ENCODE measurements at regions not wholly inside any gene's neighbourhood (a gene's known extent, or its start where the extent isn't known, plus 50 kb on each side); places are given as distances from the start of the nearest gene placed in this dataset.

- DNase-seq (ENCODE audit: low read depth in 2 of 2), result no peak
These were observed 305.7 kb upstream of the BOD1L1 start for GRCh38 chr4:13933191-13933590.

GRCh38 chr4:13938299-13938698, 310.8 kb upstream of the BOD1L1 start:
- no peak for DNase-seq (ENCODE audit: low read depth in 2 of 2)

- no peak for DNase-seq (ENCODE audit: low read depth in 2 of 2)
These were observed 313.4 kb upstream of the BOD1L1 start for GRCh38 chr4:13940921-13941320.

GRCh38 chr4:13942977-13943376, 315.5 kb upstream of the BOD1L1 start:
- no peak for DNase-seq (ENCODE audit: low read depth in 2 of 2)

GRCh38 chr4:13944095-13944511, 316.6 kb upstream of the BOD1L1 start:
- no peak for DNase-seq (ENCODE audit: low read depth in 2 of 2)

GRCh38 chr4:13947921-13948320, 320.4 kb upstream of the BOD1L1 start:
- no peak for DNase-seq (ENCODE audit: low read depth in 2 of 2)

- DNase-seq (ENCODE audit: low read depth in 2 of 2), result no peak
These were observed 323.0 kb upstream of the BOD1L1 start for GRCh38 chr4:13950491-13950890.

- no peak for DNase-seq (ENCODE audit: low read depth in 2 of 2)
These were observed 325.6 kb upstream of the BOD1L1 start for GRCh38 chr4:13953083-13953482.

- no peak for DNase-seq (ENCODE audit: low read depth in 2 of 2)
These were observed 328.0 kb upstream of the BOD1L1 start for GRCh38 chr4:13955551-13955950.

- DNase-seq (ENCODE audit: low read depth in 2 of 2), result no peak
These were observed 329.4 kb upstream of the BOD1L1 start for GRCh38 chr4:13956947-13957346.

GRCh38 chr4:13957871-13958270, 330.3 kb upstream of the BOD1L1 start:
- DNase-seq (ENCODE audit: low read depth in 2 of 2), result no peak

- DNase-seq (ENCODE audit: low read depth in 2 of 2), result no peak
These were observed 336.1 kb upstream of the BOD1L1 start for GRCh38 chr4:13963601-13964000.

- no peak for DNase-seq (ENCODE audit: low read depth in 2 of 2)
These were observed 339.0 kb upstream of the BOD1L1 start for GRCh38 chr4:13966231-13967195.

GRCh38 chr4:13968723-13969122, 341.2 kb upstream of the BOD1L1 start:
- DNase-seq (ENCODE audit: low read depth in 2 of 2), result no peak

- DNase-seq (ENCODE audit: low read depth in 2 of 2), result no peak
These were observed 342.8 kb upstream of the BOD1L1 start for GRCh38 chr4:13970349-13970748.

- no peak for DNase-seq (ENCODE audit: low read depth in 2 of 2)
These were observed 350.2 kb upstream of the BOD1L1 start for GRCh38 chr4:13977746-13978145.

GRCh38 chr4:13980317-13981310, 353.1 kb upstream of the BOD1L1 start:
- DNase-seq (ENCODE audit: low read depth in 2 of 2), result no peak

- DNase-seq (ENCODE audit: low read depth in 2 of 2), result no peak
These were observed 354.0 kb upstream of the BOD1L1 start for GRCh38 chr4:13981499-13981898.

- DNase-seq (ENCODE audit: low read depth in 2 of 2), result no peak
These were observed 354.5 kb upstream of the BOD1L1 start for GRCh38 chr4:13982010-13982409.

- DNase-seq (ENCODE audit: low read depth in 2 of 2), result no peak
These were observed 355.8 kb upstream of the BOD1L1 start for GRCh38 chr4:13983189-13983790.

- no peak for DNase-seq (ENCODE audit: low read depth in 2 of 2)
These were observed 357.7 kb upstream of the BOD1L1 start for GRCh38 chr4:13984991-13985800.

All from stimulated activated CD4-positive, alpha-beta T cell treated with anti-CD3 and anti-CD28 coated beads, Interleukin-1b, Interleukin-23, amount 100 ng/mL, for 1 hour (primary cell).